Epithelial cell of esophagus (primary cell): ENCODE measurements at regions not wholly inside any gene's neighbourhood (a gene's known extent, or its start where the extent isn't known, plus 50 kb on each side); places are given as distances from the start of the nearest gene placed in this dataset.

Experiments
- DNase-seq: peaks from one replicate; pipeline ENCODE4 v3.0.0; 2010; ENCODE audit warnings: low read depth
- H3K4me3 ChIP-seq: 2 replicates; pipeline ENCODE4 v1.5.1; 2011; ENCODE audit warnings: mild to moderate bottlenecking, low read length, control low read depth
- CTCF ChIP-seq: IDR thresholded peaks from 2 replicates; pipeline ENCODE4 v1.5.1; 2011; ENCODE audit warnings: low read depth, mild to moderate bottlenecking, low read length, control low read depth, inconsistent platforms; ENCODE audit not compliant: insufficient read depth; ENCODE audit errors: missing control alignments

DNA sequence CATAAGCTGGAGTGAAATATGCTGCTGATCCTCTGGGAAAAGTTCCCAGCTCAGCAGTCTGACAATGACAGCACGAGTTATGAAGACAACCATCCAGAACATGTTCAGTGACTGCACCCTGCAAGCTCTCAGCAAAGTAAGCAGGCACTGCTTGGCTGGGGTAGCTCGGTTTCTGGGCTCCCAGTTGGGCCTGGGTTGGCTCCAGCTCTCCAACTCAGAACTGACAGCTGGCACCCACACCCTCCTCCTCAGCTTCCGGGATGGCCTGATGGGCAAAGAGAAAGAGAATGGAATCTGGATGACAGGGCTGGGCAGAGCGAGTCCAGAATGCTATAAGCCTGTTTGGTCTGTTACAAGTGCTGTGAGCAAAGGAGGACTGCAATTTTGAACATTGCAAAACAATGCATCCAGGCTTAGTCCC is 185.0 kb downstream of the CSNK1G3 start:
- DNase-seq, result peak; percentile 80
- no peak for TF ChIP-seq CTCF
- H3K4me3 ChIP-seq, result no peak overlapping the region

DNA sequence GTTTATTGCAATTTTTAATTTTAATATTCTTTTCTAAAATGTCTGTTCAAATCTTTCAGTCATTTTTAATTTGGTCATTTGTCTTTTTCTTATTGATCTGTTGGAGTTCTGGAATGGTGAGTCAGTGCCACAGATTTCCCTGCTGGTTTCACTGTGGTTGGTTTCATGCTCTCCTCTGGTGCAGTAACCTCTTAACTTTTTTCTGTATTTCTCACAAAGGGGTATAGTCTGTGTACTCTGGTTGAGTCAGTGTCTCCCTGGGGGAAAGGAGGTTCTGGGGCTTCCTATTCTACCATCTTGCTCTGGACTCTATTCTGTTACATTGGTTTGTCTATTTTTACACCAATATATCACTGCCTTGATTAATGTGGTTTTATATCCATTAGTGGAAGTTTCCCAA is 178.8 kb downstream of the CSNK1G3 start:
- no peak overlapping the region for H3K4me3 ChIP-seq
- DNase-seq, result no peak
- TF ChIP-seq CTCF, result no peak

- no peak overlapping the region for H3K4me3 ChIP-seq
- TF ChIP-seq CTCF, result no peak
- DNase-seq, result no peak
These were observed 169.1 kb downstream of the CSNK1G3 start for GRCh38 chr5:123681061-123681460.

DNA sequence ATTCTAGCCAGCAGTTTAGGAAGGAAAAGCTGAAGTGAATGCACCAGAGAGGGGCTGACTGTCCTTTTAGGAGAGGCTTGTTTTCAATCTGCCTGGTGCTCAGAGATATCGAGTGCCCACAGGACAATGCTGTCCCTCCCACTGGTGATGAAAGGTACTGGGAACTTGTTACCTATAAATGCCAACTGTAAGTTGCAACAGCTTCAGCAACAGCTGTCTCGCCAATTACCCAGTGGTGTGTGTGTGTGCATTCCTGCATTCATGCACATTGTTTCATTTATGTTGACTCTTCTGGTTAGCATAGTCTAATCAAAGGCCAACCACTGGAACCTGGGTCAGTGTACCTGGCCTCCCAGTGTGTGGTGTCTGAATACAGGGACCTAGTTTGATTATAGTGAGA is 161.1 kb downstream of the CSNK1G3 start:
- H3K4me3 ChIP-seq, result no peak overlapping the region
- DNase-seq, result peak; percentile 18
- TF ChIP-seq CTCF, result no peak

DNA sequence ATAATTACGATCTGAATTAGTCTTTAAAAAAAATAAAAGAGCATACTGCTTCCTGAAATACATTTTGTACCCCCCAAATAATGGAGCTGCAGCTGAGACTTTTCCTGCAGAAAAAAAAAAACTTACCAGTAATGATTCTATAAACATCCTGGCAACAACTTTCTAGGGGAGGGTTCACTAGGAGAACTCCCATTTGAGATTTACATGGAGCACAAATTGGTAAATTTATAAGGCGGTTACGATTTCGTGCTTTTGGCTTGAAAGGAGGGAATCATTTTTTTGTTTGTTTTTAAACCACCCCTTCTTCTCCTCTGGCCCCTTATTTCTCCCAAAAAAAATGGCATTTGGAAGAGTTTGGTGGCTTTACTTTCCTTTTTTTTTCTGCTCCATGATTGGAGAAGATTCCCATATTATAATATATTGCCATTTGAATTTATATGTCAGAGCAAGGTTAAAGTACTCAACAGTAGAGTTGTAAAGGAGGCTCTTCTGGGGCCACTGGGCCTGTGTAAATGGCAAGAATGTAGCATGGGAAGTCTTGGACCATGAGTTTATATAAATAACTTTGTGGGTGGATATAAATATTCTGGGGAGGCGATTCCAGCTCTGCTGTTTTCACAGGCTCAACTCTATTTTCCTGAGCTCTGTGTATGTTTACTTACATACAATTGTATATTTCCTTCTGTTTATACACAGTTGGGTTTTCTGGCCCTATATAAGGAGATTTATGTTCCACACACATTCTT is 159.9 kb downstream of the CSNK1G3 start:
- H3K4me3 ChIP-seq, result no peak overlapping the region
- no peak for DNase-seq
- no peak for TF ChIP-seq CTCF

DNA sequence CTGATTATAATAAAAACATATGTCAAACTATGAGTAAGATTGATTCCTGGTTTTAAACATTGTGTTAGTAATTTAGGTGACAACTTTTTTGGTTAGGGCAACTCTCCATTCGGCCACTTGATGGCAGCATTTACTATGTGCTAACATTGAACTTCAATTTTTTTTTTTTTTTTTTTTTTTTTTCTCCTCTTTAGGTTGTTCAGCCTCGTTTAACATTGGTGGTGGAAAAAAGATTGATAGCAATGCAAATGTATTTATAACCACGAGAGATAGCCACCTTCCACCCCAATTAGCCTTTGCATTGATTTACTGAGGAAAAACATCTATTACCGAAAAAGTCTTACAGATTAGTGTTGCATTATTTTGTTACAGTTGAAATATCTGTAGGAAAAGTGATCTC is 159.1 kb downstream of the CSNK1G3 start:
- DNase-seq, result peak; percentile 58
- TF ChIP-seq CTCF, result peak; percentile 87
- no peak overlapping the region for H3K4me3 ChIP-seq
